Suprapubic skin (tissue), 4 donors: ENCODE measurements at regions not wholly inside any gene's neighbourhood (a gene's known extent, or its start where the extent isn't known, plus 50 kb on each side); places are given as distances from the start of the nearest gene placed in this dataset.

Source experiments
- DNase-seq, 2 donors: peaks; one replicate each; pipeline ENCODE4 v3.0.0-alpha.2; 2019; ENCODE audit warnings: low spot score in 2 of 2
- H3K27ac ChIP-seq: fragments of 200-600 bp; sonication (generic); one replicate; pipeline ENCODE4 v1.5.1; 2019
- H3K27me3 ChIP-seq: fragments of 200-600 bp; sonication (generic); one replicate; pipeline ENCODE4 v1.5.1; 2019
- H3K36me3 ChIP-seq: fragments of 200-600 bp; sonication (generic); one replicate; pipeline ENCODE4 v1.5.1; 2019
- H3K4me1 ChIP-seq: fragments of 200-600 bp; sonication (generic); one replicate; pipeline ENCODE4 v1.5.1; 2019
- H3K4me3 ChIP-seq: fragments of 200-600 bp; sonication (generic); one replicate; pipeline ENCODE4 v1.5.1; 2019; ENCODE audit warnings: mild to moderate bottlenecking
- H3K9me3 ChIP-seq: fragments of 200-600 bp; sonication (generic); one replicate; pipeline ENCODE4 v1.5.1; 2019
- EP300 ChIP-seq: sonication (generic); formaldehyde crosslinking; IDR thresholded peaks from one replicate; pipeline ENCODE4 v1.6.1; 2017; ENCODE audit warnings: antibody characterized with exemption
- POLR2A ChIP-seq, 2 donors: fragments of 450-650 bp; IDR thresholded peaks; one replicate each; pipeline ENCODE4 v1.6.1; 2017; ENCODE audit warnings: antibody characterized with exemption in 2 of 2, mild to moderate bottlenecking in 2 of 2, moderate library complexity in 2 of 2
- POLR2AphosphoS5 ChIP-seq, 3 donors: sonication (generic); formaldehyde crosslinking; IDR thresholded peaks; one replicate each; pipeline ENCODE4 v1.6.1; 2017; ENCODE audit warnings: antibody characterized with exemption in 3 of 3
- WGBS: methylation state at CpG from one replicate; pipeline ENCODE4 v1.1.5; 2018; 5-methylcytosine and 5-hydroxymethylcytosine counted together
- TF ChIP-seq, protein P1 (sequence below), 2 donors: fragments of 200-600 bp in 1 of 2; fragments of 450-650 bp in 1 of 2; sonication (generic) in 1 of 2; IDR thresholded peaks; one replicate each; pipeline ENCODE4 v1.5.1; 2016 to 2019; ENCODE audit warnings: antibody characterized with exemption in 2 of 2, mild to moderate bottlenecking in 1 of 2, moderate library complexity in 1 of 2

DNA sequence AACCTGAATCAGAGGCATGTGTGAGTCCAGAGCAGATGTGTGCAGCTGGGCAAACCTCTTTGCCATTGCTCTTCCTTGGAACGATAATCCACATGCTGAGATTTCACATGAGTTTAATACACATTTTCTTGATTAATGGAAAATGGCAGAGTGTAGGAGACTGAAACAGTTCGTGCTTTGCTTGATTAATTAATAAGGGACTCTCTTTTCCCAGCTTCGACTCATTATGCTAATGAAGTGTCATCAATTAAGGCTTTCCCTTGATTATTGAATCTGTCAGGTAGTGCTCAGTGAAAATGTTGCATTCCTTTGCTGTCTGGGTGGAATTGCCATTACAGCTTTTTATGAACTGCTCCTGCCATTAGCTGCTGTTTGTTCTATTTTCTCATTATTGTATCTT, 487.7 kb upstream of the NOVA1 start:
- 51% methylated on average over 3 of the region's 3 CpGs for WGBS
- no peaks in the 10 kb centered on the region for H3K4me1 ChIP-seq
- TF ChIP-seq POLR2AphosphoS5 (IDR thresholded peaks at IDR 0.05) (no peak), POLR2A (IDR thresholded peaks at IDR 0.05) (no peak), EP300 (no peak)
- TF ChIP-seq, protein P1, sequence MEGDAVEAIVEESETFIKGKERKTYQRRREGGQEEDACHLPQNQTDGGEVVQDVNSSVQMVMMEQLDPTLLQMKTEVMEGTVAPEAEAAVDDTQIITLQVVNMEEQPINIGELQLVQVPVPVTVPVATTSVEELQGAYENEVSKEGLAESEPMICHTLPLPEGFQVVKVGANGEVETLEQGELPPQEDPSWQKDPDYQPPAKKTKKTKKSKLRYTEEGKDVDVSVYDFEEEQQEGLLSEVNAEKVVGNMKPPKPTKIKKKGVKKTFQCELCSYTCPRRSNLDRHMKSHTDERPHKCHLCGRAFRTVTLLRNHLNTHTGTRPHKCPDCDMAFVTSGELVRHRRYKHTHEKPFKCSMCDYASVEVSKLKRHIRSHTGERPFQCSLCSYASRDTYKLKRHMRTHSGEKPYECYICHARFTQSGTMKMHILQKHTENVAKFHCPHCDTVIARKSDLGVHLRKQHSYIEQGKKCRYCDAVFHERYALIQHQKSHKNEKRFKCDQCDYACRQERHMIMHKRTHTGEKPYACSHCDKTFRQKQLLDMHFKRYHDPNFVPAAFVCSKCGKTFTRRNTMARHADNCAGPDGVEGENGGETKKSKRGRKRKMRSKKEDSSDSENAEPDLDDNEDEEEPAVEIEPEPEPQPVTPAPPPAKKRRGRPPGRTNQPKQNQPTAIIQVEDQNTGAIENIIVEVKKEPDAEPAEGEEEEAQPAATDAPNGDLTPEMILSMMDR (IDR thresholded peaks at IDR 0.05): no peak
- no peak for DNase-seq
- no peaks in the 10 kb centered on the region for H3K9me3 ChIP-seq
- H3K4me3 ChIP-seq: no peak overlapping the region
- no peaks in the 10 kb centered on the region for H3K36me3 ChIP-seq
- H3K27ac ChIP-seq: no peak overlapping the region
- no peaks in the 10 kb centered on the region for H3K27me3 ChIP-seq

DNA sequence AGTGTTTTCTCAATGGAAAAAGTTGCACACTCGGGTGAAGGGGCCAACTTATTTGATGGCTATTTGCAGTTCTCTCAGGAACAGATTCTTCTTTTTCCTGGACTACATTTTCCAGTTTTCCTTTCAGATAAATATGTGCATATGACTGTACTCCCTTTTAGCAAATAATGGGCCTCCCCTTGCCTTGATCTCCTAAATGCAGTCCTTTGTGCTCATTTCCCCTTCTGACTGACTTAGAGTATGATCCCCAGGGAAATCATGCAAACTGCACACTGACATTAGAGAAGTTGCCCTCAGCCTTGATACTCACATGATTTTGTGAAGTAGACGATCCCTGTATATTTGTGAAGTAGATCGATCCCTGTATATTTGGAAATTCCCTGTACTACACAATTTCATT, 492.9 kb upstream of the NOVA1 start:
- Histone ChIP-seq H3K4me1 (no peaks in the 10 kb centered on the region), H3K27me3 (no peaks in the 10 kb centered on the region), H3K9me3 (no peaks in the 10 kb centered on the region), H3K4me3 (no peak overlapping the region), H3K36me3 (no peaks in the 10 kb centered on the region), H3K27ac (no peak overlapping the region)
- TF ChIP-seq POLR2AphosphoS5 (IDR thresholded peaks at IDR 0.05) (no peak), EP300 (no peak), POLR2A (IDR thresholded peaks at IDR 0.05) (no peak)
- TF ChIP-seq, protein P1 (IDR thresholded peaks at IDR 0.05): no peak
- WGBS: 79% methylated on average over 3 of the region's 3 CpGs
- no peak for DNase-seq

- Histone ChIP-seq H3K36me3 (no peaks in the 10 kb centered on the region), H3K27ac (no peak overlapping the region), H3K4me3 (no peak overlapping the region), H3K27me3 (no peaks in the 10 kb centered on the region), H3K4me1 (no peaks in the 10 kb centered on the region), H3K9me3 (no peaks in the 10 kb centered on the region)
- DNase-seq: no peak
- 77% methylated on average over 5 of the region's 5 CpGs for WGBS
- TF ChIP-seq, protein P1 (IDR thresholded peaks at IDR 0.05): no peak
- TF ChIP-seq POLR2AphosphoS5 (IDR thresholded peaks at IDR 0.05) (no peak), EP300 (no peak), POLR2A (IDR thresholded peaks at IDR 0.05) (no peak)
Observed at GRCh38 chr14:27091973-27092372, 494.1 kb upstream of the NOVA1 start.

- Histone ChIP-seq H3K27ac (no peak overlapping the region), H3K4me3 (no peak overlapping the region), H3K36me3 (no peaks in the 10 kb centered on the region), H3K27me3 (no peaks in the 10 kb centered on the region), H3K9me3 (peaks cover 4% of the 10 kb centered on the region), H3K4me1 (no peaks in the 10 kb centered on the region)
- 80% methylated on average over 4 of the region's 4 CpGs for WGBS
- TF ChIP-seq POLR2A (IDR thresholded peaks at IDR 0.05): no peak
- TF ChIP-seq POLR2AphosphoS5 (IDR thresholded peaks at IDR 0.05): no peak
- TF ChIP-seq, protein P1 (IDR thresholded peaks at IDR 0.05): no peak
- no peak for TF ChIP-seq EP300
- no peak for DNase-seq
Observed at GRCh38 chr14:27096091-27096490, 498.3 kb upstream of the NOVA1 start.

DNA sequence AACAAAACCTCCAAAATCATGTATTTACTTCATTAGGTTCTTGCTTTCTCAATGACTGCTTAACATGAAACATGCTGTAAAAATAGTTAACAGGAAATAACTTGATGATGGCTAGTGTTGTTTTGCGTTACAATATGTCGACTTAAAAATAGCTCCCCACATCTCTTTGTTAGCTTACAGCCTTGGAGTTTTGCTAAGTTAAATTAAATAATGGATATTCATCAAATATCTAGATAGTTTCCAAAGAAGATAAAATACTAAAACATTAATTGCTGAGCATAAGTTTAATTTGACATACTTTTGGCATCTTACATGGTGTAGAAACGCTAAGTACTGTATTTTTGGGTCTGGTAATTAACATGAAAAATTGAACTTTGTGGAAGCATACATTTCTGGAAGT, 500.6 kb upstream of the NOVA1 start:
- no peak overlapping the region for H3K27ac ChIP-seq
- TF ChIP-seq, protein P1 (IDR thresholded peaks at IDR 0.05): no peak
- no peak for TF ChIP-seq POLR2A (IDR thresholded peaks at IDR 0.05)
- TF ChIP-seq POLR2AphosphoS5 (IDR thresholded peaks at IDR 0.05): no peak
- no peak for TF ChIP-seq EP300
- no peak overlapping the region for H3K4me3 ChIP-seq
- no peaks in the 10 kb centered on the region for H3K27me3 ChIP-seq
- H3K4me1 ChIP-seq: no peaks in the 10 kb centered on the region
- H3K9me3 ChIP-seq: peaks cover 4% of the 10 kb centered on the region
- H3K36me3 ChIP-seq: no peaks in the 10 kb centered on the region
- no peak for DNase-seq
- 43% methylated on average over 3 of the region's 3 CpGs for WGBS
